ENCODE measurements at regions not wholly inside any gene's neighbourhood (a gene's known extent, or its start where the extent isn't known, plus 50 kb on each side); places are given as distances from the start of the nearest gene placed in this dataset.

DNA sequence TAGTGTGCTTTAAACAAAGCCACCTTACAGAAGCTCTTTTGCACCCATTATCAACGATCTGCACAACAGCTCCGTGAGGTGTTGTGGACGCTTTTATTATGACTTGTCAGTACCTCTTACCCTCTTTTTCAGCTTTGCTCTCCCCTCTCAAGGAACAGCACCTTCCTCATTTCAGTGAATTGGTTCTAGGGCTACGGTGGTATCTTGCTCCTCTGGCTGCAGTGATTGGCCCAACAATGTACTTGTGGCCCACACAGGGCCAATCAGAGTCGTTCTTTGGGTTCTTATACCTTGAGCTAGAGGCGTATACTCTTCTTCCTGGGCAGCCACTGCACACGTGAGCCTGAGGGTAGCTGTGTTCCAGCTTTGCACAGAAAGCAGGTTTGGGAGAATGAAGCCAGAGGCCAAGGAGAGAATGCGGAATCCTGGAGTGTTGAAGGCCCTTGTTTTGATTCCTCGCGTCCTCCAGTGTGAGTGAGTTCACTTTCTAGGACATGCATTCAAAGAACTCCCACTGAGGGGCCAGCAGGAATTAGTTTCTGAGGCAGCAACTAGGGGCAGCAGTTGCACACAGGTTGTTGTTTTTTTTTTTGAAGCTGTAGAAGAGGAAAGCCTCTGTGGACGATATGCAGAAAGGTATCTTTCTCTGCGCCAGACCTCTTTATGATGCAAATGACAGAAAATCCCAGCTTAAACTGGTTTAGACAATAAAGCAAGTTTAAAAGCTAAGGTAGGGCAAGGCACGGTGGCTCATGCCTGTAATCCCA, 49.8 kb upstream of the PDZD8 start:
- Mint-ChIP-seq H3K9me3 (peaks cover 2% of the 10 kb centered on the region), H3K4me1 (peaks cover 8% of the 10 kb centered on the region), H3K27me3 (ENCODE audit: low read depth) (no peaks in the 10 kb centered on the region), H3K36me3 (ENCODE audit: low read depth) (no peaks in the 10 kb centered on the region), H3K4me3 (no peak overlapping the region), H3K27ac (ENCODE audit: unreplicated experiment) (no peak overlapping the region)
- DNase-seq (ENCODE audit: low read depth, low spot score) = no peak
- TF ChIP-seq, protein P1, sequence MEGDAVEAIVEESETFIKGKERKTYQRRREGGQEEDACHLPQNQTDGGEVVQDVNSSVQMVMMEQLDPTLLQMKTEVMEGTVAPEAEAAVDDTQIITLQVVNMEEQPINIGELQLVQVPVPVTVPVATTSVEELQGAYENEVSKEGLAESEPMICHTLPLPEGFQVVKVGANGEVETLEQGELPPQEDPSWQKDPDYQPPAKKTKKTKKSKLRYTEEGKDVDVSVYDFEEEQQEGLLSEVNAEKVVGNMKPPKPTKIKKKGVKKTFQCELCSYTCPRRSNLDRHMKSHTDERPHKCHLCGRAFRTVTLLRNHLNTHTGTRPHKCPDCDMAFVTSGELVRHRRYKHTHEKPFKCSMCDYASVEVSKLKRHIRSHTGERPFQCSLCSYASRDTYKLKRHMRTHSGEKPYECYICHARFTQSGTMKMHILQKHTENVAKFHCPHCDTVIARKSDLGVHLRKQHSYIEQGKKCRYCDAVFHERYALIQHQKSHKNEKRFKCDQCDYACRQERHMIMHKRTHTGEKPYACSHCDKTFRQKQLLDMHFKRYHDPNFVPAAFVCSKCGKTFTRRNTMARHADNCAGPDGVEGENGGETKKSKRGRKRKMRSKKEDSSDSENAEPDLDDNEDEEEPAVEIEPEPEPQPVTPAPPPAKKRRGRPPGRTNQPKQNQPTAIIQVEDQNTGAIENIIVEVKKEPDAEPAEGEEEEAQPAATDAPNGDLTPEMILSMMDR (conservative IDR thresholded peaks at IDR 0.05) = no peak
